HG03520 (cell line): ENCODE measurements at regions not wholly inside any gene's neighbourhood (a gene's known extent, or its start where the extent isn't known, plus 50 kb on each side); places are given as distances from the start of the nearest gene placed in this dataset.

Source experiments
- ATAC-seq: cut with Tn5 transposase; IDR thresholded peaks from one replicate; pipeline ENCODE4 v1.9.1; 2021; ENCODE audit warnings: mild to moderate bottlenecking, moderate library complexity; ENCODE audit not compliant: unreplicated experiment

- ATAC-seq: no peak
Observed at GRCh38 chr1:5393146-5393545, 599.1 kb downstream of the NPHP4 start.

GRCh38 chr1:5391725-5392124 is 600.5 kb downstream of the NPHP4 start:
- ATAC-seq: no peak

DNA sequence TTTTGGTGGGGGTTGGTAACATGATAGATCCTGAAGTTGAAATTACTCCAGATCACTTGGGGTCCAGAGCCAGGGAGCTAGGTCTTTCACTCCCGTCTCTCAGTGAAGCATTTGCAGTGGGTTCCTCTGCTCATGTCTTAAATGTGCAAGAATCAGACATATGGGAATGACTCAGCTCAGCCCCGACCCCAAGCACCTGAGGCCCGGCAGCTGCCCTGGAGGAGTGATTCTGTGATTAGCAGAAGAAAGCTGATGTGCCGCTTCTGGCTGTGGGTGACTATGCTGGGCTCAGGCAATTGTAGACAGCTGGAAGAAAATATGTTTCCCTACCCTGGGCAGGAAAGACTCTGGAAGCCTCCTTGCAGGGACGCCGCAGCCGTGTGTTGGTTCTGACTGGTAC is 601.7 kb downstream of the NPHP4 start:
- ATAC-seq: no peak

- ATAC-seq: no peak
Observed at GRCh38 chr1:5389101-5389885, 602.9 kb downstream of the NPHP4 start.

- no peak for ATAC-seq
Observed at GRCh38 chr1:5388622-5389021, 603.6 kb downstream of the NPHP4 start.

DNA sequence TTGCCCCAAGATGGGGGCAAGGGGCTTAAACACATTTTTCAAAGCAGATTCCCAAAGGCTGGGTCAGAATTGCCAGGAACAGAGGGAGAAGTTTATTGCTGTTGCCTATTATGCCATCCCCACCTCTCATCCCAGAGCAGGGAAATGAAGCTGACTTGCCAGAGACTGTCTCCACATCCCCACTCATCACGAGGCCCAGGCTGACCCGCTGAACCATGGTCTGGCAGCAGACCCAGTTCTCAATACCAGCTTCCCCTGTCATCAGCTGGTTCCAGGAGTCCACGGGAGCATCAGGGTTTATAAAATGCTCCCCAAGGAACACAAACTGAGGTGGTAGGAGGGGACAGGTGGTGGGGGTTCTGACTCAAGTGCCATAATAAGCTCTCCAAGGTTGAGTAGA is 605.9 kb downstream of the NPHP4 start:
- ATAC-seq: no peak

GRCh38 chr1:5385956-5386355 is 606.3 kb downstream of the NPHP4 start:
- ATAC-seq: no peak

DNA sequence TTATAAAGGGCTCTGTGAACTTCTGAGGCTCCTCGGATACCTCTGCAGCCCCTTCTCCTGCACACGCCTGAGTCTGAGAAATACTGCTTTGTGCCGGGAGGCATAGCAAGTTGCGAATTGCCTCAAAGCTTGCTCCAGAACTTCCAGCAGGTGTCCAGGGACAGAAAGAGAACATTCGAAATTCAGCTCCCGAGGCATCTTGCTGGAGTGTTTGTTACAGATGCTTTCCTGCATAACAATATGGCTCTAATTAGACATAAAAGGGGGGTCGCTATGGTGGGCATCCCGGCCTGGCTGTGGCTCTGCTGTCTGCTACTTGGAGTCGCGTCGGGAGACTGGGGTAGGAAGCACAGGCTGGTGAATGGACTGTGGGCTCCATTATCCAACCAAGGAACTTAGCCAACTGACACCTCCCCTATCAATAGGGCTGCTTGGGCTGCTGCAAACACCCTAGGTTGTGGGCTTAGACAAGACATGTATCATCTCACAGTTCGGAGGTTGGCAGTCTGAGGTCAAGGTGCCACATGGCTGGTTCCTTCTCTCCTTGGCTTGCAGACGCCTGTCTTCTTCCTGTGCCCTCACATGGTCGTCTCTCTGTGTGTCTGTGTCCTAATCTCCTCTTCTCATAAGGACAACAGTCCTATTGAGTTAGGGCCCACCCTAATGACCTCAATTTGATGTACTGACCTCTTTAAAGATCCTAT is 607.0 kb downstream of the NPHP4 start:
- no peak for ATAC-seq

DNA sequence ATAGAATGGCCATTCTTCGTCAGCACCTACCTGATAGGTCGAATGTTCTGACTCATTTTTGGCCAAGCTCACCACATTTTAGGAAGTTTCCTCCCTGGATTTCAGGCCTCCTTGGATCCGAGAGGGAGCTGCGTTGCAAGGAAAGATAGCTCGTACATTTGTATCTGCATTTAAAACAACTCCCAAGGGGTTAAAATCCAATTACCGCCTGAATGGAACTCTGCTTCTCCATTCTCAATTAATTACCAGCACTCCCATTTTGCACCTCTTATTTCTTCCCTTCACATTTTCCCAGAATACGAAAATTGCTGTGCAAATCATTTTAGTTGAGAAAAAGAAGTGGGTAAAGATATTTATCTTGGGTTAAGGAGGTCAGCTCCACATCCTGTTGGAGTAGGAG is 610.7 kb downstream of the NPHP4 start:
- no peak for ATAC-seq

DNA sequence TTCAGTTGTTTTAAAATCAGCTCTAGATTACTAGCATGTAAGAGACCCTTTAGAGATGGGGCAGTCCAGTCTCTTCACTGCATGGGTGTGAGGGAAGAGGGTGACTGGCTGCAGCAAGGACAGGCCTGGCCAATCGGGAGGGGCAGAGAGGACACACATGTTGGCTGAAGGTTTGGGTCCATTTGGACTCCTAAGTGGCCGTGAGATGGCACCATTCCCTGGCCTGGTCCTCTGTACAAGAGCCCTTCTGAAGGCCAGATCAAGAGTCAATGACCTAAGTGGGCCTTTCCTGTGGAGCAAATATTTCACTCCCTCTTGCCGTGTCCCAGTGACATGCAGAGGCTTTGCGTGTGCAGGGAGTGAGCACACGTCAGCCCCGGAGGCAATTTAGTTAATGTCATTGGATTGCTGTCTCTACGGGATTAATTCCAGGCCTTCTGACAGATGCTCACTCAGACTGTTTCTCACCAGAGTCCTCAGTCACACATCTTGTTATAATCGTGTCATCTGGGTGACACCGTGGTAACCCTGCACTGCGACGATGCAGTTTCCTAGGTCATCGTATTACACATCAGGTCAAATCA is 613.0 kb downstream of the NPHP4 start:
- no peak for ATAC-seq

GRCh38 chr1:5376538-5377247 is 615.5 kb downstream of the NPHP4 start:
- ATAC-seq: no peak

GRCh38 chr1:5375481-5375880 is 616.7 kb downstream of the NPHP4 start:
- no peak for ATAC-seq

DNA sequence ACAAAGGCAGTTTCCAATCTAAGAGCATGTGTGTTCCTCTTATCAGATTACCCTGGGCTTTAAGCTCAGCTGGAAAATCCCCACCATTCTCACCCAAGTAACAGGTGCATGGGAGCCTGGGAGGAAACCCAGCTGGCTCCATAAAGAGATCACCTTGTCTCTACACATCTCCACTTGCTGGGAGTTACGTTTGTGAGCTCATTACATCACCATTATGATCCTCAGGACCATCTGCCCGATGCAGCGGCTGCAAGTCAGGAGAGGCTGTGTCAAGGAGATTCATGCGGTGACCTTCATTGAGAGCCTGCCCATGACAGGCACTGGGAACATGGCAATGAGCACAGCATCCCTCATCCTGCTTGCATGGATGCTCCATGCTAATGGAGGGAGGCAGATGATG is 618.0 kb downstream of the NPHP4 start:
- no peak for ATAC-seq

GRCh38 chr1:5373281-5373680 is 618.9 kb downstream of the NPHP4 start:
- ATAC-seq: no peak

- no peak for ATAC-seq
Observed at GRCh38 chr1:5371270-5371669, 621.0 kb downstream of the NPHP4 start.

- no peak for ATAC-seq
Observed at GRCh38 chr1:5370311-5370710, 621.9 kb downstream of the NPHP4 start.

GRCh38 chr1:5369223-5369622 is 623.0 kb downstream of the NPHP4 start:
- ATAC-seq: no peak

DNA sequence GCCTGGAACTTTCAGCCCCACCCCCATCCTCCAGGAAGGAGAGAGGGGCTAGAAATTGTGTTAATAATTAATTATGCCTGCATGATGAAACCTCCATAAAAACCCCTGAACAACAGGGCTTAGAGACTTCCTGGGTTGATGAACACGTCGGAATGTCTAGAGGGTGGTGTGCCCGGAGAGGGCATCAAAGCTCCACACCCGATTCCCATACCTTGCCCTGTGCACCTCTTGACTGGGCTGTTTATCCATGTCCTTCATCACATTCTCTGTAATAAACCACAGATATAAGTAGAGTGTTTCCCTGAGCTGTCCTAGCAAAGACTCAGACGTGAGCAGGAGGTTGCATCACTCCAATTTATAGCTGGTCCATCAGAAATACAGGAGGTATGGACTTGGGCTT is 624.0 kb downstream of the NPHP4 start:
- no peak for ATAC-seq

DNA sequence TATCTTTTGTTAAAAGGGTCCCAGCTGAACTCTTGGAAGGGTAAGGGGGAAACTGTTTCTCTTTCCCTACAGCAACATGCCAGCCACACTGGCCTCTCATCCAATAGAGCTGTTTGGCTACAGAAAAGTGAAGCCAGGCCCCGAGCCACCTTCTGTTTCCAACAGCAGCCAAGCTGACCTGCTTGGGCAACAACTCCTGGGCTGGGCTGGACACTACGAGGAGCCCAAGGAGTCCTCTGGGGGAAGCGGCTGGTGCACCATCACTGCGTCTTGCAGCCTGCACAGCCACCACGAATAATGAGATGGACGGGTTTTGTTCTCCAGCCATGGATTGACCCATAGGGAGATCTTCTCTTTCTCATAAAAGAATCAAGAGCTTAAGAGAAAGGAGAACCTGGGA is 624.9 kb downstream of the NPHP4 start:
- ATAC-seq: no peak

DNA sequence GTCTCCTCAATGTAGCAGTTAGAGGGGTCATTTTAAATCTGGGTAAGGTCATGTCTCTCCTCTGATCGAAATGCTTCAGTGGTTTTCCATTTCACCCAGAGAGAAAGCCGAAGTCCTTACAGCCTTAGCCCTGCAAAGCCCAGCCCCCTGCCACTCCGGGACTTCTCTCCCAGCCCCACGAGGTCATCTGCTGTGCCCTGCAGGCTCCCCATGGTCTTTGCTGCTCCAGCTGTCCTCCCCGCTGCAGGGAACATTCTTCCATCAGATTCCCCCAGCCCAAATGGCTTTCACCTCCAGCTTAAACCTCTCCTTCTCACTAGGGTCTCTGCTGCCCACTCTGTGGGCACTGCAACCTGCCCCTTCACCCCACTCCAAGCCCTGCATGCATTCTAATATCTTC is 626.5 kb downstream of the NPHP4 start:
- ATAC-seq: no peak

- ATAC-seq: no peak
Observed at GRCh38 chr1:5364591-5364990, 627.6 kb downstream of the NPHP4 start.

- no peak for ATAC-seq
Observed at GRCh38 chr1:5354681-5355080, 637.5 kb downstream of the NPHP4 start.
